AG08395 (cell line): ENCODE measurements at regions not wholly inside any gene's neighbourhood (a gene's known extent, or its start where the extent isn't known, plus 50 kb on each side); places are given as distances from the start of the nearest gene placed in this dataset.

Experiments
- DNase-seq: peaks from one replicate; pipeline ENCODE4 v3.0.0; 2012; ENCODE audit warnings: mixed read lengths, low spot score

GRCh38 chr3:103057003-103057402, 622.2 kb downstream of the ZPLD1 start:
- DNase-seq, result peak; percentile 17

GRCh38 chr3:103057487-103057886, 622.7 kb downstream of the ZPLD1 start:
- DNase-seq, result no peak

GRCh38 chr3:103059432-103059831, 624.6 kb downstream of the ZPLD1 start:
- DNase-seq, result no peak

- DNase-seq, result no peak
Measured at GRCh38 chr3:103060242-103060641, 625.4 kb downstream of the ZPLD1 start.

GRCh38 chr3:103067963-103068362, 633.1 kb downstream of the ZPLD1 start:
- DNase-seq, result no peak

- no peak for DNase-seq
Measured at GRCh38 chr3:103075282-103075681, 640.5 kb downstream of the ZPLD1 start.

GRCh38 chr3:103077910-103078309, 643.1 kb downstream of the ZPLD1 start:
- no peak for DNase-seq

GRCh38 chr3:103082501-103082900, 647.7 kb downstream of the ZPLD1 start:
- no peak for DNase-seq

GRCh38 chr3:103083848-103084631, 649.2 kb downstream of the ZPLD1 start:
- no peak for DNase-seq

- no peak for DNase-seq
Measured at GRCh38 chr3:103085465-103085864, 650.6 kb downstream of the ZPLD1 start.

- no peak for DNase-seq
Measured at GRCh38 chr3:103089758-103090157, 654.9 kb downstream of the ZPLD1 start.

GRCh38 chr3:103105206-103105605, 670.4 kb downstream of the ZPLD1 start:
- DNase-seq, result no peak

GRCh38 chr3:103112273-103112672, 677.5 kb downstream of the ZPLD1 start:
- no peak for DNase-seq

- no peak for DNase-seq
Measured at GRCh38 chr3:103126115-103126514, 691.3 kb downstream of the ZPLD1 start.

- DNase-seq, result no peak
Measured at GRCh38 chr3:103127098-103127630, 692.3 kb downstream of the ZPLD1 start.

- no peak for DNase-seq
Measured at GRCh38 chr3:103127737-103128136, 692.9 kb downstream of the ZPLD1 start.

- no peak for DNase-seq
Measured at GRCh38 chr3:103134023-103134724, 699.4 kb downstream of the ZPLD1 start.

GRCh38 chr3:103136621-103137020, 701.8 kb downstream of the ZPLD1 start:
- DNase-seq, result no peak

GRCh38 chr3:103137830-103138229, 703.0 kb downstream of the ZPLD1 start:
- no peak for DNase-seq

GRCh38 chr3:103158183-103158582, 723.4 kb downstream of the ZPLD1 start:
- DNase-seq, result no peak

GRCh38 chr3:103166890-103167289, 732.1 kb downstream of the ZPLD1 start:
- DNase-seq, result no peak

GRCh38 chr3:103167850-103168249, 733.0 kb downstream of the ZPLD1 start:
- no peak for DNase-seq

GRCh38 chr3:103169289-103169688, 734.5 kb downstream of the ZPLD1 start:
- DNase-seq, result no peak
